ENCODE measurements at regions not wholly inside any gene's neighbourhood (a gene's known extent, or its start where the extent isn't known, plus 50 kb on each side); places are given as distances from the start of the nearest gene placed in this dataset.

GRCh38 chr1:96660503-96660902, 61.1 kb upstream of the PTBP2 start:
- TF ChIP-seq CTCF (IDR thresholded peaks at IDR 0.05) (no peak), POLR2A (IDR thresholded peaks at IDR 0.05) (no peak)
